Fibroblast of lung (primary cell): ENCODE measurements at regions not wholly inside any gene's neighbourhood (a gene's known extent, or its start where the extent isn't known, plus 50 kb on each side); places are given as distances from the start of the nearest gene placed in this dataset.
"Not testable (repeated sequence)": the region's sequence is repeated elsewhere in the genome, so short reads cannot be mapped to it uniquely, and the experiment has no call there.

Source experiments
- DNase-seq, 2 donors: peaks; one replicate each; pipeline versions ENCODE4 v3.0.0 to v3.0.0-alpha.2; 2010; ENCODE audit warnings: low read depth in 2 of 2
- H2AFZ ChIP-seq: 2 replicates; pipeline ENCODE4 v1.5.1; 2012; ENCODE audit warnings: low read length, control low read depth, inconsistent platforms
- H3K27ac ChIP-seq: 2 replicates; pipeline ENCODE4 v1.5.1; 2011; ENCODE audit warnings: low read length, control low read depth; ENCODE audit not compliant: insufficient read depth
- H3K27me3 ChIP-seq: 2 replicates; pipeline ENCODE4 v1.5.1; 2011; ENCODE audit warnings: mild to moderate bottlenecking, low read length; ENCODE audit not compliant: control insufficient read depth, insufficient read depth
- H3K36me3 ChIP-seq: 2 replicates; pipeline ENCODE4 v1.5.1; 2011; ENCODE audit warnings: low read length; ENCODE audit not compliant: control insufficient read depth, insufficient read depth
- H3K4me1 ChIP-seq: 2 replicates; pipeline ENCODE4 v1.5.1; 2011; ENCODE audit warnings: low read length; ENCODE audit not compliant: control insufficient read depth, insufficient read depth; ENCODE audit errors: extremely low read depth
- H3K4me2 ChIP-seq: 2 replicates; pipeline ENCODE4 v1.5.1; 2011; ENCODE audit warnings: low read length, control low read depth; ENCODE audit not compliant: insufficient read depth; ENCODE audit errors: extremely low read depth
- H3K4me3 ChIP-seq, 4 experiments: fragments of 200-600 bp in 1 of 4; sonication (generic) in 1 of 4; replicated peaks in 1 of 4; 2 replicates each; pipeline ENCODE4 v1.5.1; 2011 to 2016; ENCODE audit warnings: low read length in 4 of 4, low read depth in 3 of 4, mild to moderate bottlenecking in 3 of 4, control low read depth in 2 of 4, inconsistent platforms in 1 of 4, mixed read lengths in 1 of 4; ENCODE audit not compliant: insufficient read depth in 1 of 4; ENCODE audit errors: control extremely low read depth in 1 of 4
- H3K79me2 ChIP-seq: 2 replicates; pipeline ENCODE4 v1.5.1; 2012; ENCODE audit warnings: mild to moderate bottlenecking, low read length, inconsistent platforms; ENCODE audit not compliant: control insufficient read depth, insufficient read depth
- H3K9ac ChIP-seq: 2 replicates; pipeline ENCODE4 v1.5.1; 2011; ENCODE audit warnings: mild to moderate bottlenecking, low read length, control low read depth; ENCODE audit not compliant: insufficient read depth
- H3K9me3 ChIP-seq: 2 replicates; pipeline ENCODE4 v1.5.1; 2012; ENCODE audit warnings: low read depth, low read length; ENCODE audit not compliant: control insufficient read depth, insufficient read depth
- H4K20me1 ChIP-seq: 2 replicates; pipeline ENCODE4 v1.5.1; 2011; ENCODE audit warnings: low read length; ENCODE audit not compliant: control insufficient read depth, insufficient read depth; ENCODE audit errors: extremely low read depth
- CTCF ChIP-seq, 2 donors: IDR thresholded peaks in 1 of 2; conservative IDR thresholded peaks in 1 of 2; 1 replicate in 1 of 2; 2 replicates in 1 of 2; pipeline ENCODE4 v1.5.1; 2011 to 2012; ENCODE audit warnings: low read length in 2 of 2, control low read depth in 1 of 2, inconsistent platforms in 1 of 2, low read depth in 1 of 2, mild to moderate bottlenecking in 1 of 2
- EZH2 ChIP-seq: IDR thresholded peaks from 2 replicates; pipeline ENCODE4 v1.5.1; 2012; ENCODE audit warnings: low read length, control low read depth, mild to moderate bottlenecking; ENCODE audit errors: missing control alignments

GRCh38 chrX:13955975-13956374 lies 73.7 kb downstream of the GEMIN8 start:
- no peak for DNase-seq
- no peak overlapping the region for H3K9ac ChIP-seq
- no peaks in the 10 kb centered on the region for H4K20me1 ChIP-seq
- no peaks in the 10 kb centered on the region for H3K79me2 ChIP-seq
- H3K4me2 ChIP-seq, result no peak overlapping the region
- no peak overlapping the region for H3K4me3 ChIP-seq
- no peaks in the 10 kb centered on the region for H3K36me3 ChIP-seq
- no peak overlapping the region for H2AFZ ChIP-seq
- no peak for TF ChIP-seq EZH2
- TF ChIP-seq CTCF (conservative IDR thresholded peaks at IDR 0.05 in 1 of 2, IDR thresholded peaks at IDR 0.05 in 1 of 2; ENCODE audit: low read depth in 1 of 2, low read length in 2 of 2), result no peak
- no peaks in the 10 kb centered on the region for H3K4me1 ChIP-seq
- H3K27me3 ChIP-seq, result no peaks in the 10 kb centered on the region
- H3K9me3 ChIP-seq, result no peaks in the 10 kb centered on the region
- H3K27ac ChIP-seq, result no peak overlapping the region

DNA sequence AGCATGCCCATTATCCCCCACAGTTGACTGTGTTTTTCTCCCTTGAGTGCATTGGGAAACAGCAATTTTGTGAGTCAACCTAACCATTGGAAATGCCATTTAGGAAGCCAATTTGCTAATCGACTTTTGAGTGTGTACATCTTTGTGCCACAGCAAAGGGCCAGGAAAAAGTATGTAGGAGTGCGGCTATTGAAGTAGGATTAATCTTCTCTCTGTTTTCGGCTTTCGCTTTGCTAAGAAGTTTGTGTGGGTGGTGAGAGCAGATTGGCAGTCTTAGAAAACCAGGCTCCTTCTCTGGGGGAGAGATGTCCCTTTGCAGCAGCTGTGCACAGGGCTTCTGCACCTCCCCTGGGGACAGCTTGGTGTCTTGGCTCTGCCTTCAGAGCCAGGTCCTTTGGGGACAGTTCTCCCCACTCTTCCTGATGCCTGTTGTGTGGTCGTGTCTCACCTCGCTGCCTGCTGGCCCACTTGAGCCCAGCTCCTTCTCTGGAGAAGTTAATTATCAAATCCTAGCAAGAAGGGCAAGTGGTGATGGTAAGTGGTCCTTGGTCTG lies 74.5 kb downstream of the GEMIN8 start:
- Histone ChIP-seq H3K4me2 (no peak overlapping the region), H3K79me2 (no peaks in the 10 kb centered on the region), H3K27ac (no peak overlapping the region), H3K4me1 (no peaks in the 10 kb centered on the region), H3K4me3 (no peak overlapping the region), H3K9ac (no peak overlapping the region), H3K27me3 (no peaks in the 10 kb centered on the region), H3K36me3 (no peaks in the 10 kb centered on the region), H2AFZ (no peak overlapping the region), H3K9me3 (no peaks in the 10 kb centered on the region), H4K20me1 (no peaks in the 10 kb centered on the region)
- TF ChIP-seq EZH2 (no peak), CTCF (conservative IDR thresholded peaks at IDR 0.05 in 1 of 2, IDR thresholded peaks at IDR 0.05 in 1 of 2; ENCODE audit: low read depth in 1 of 2, low read length in 2 of 2) (no peak)
- DNase-seq, result no peak

DNA sequence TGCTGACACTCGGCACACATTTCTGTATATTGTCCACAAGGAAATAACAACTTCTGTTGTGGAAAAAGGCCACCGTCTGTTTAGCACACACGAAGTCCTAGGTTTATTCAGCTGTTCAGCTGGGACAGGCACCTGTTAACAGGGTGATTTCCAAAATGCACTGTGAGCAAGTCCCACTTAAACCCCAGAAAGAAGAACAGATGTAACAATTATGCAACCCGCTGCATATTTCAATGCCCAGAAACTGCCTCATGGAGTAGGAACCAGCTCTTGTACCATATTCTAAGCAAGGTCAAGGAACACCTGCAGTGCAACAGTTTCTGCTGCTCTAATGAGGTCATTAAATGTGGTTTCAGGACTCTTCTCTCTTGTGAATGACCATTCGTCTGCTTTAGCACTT lies 77.1 kb downstream of the GEMIN8 start:
- no peaks in the 10 kb centered on the region for H3K9me3 ChIP-seq
- TF ChIP-seq CTCF (conservative IDR thresholded peaks at IDR 0.05 in 1 of 2, IDR thresholded peaks at IDR 0.05 in 1 of 2; ENCODE audit: low read depth in 1 of 2, low read length in 2 of 2), result no peak
- no peak for TF ChIP-seq EZH2
- H3K79me2 ChIP-seq, result no peaks in the 10 kb centered on the region
- H3K4me1 ChIP-seq, result no peaks in the 10 kb centered on the region
- no peaks in the 10 kb centered on the region for H4K20me1 ChIP-seq
- H3K4me3 ChIP-seq, result no peak overlapping the region
- DNase-seq, result no peak
- no peak overlapping the region for H3K9ac ChIP-seq
- H2AFZ ChIP-seq, result no peak overlapping the region
- no peaks in the 10 kb centered on the region for H3K36me3 ChIP-seq
- no peak overlapping the region for H3K27ac ChIP-seq
- H3K4me2 ChIP-seq, result no peak overlapping the region
- no peaks in the 10 kb centered on the region for H3K27me3 ChIP-seq

DNA sequence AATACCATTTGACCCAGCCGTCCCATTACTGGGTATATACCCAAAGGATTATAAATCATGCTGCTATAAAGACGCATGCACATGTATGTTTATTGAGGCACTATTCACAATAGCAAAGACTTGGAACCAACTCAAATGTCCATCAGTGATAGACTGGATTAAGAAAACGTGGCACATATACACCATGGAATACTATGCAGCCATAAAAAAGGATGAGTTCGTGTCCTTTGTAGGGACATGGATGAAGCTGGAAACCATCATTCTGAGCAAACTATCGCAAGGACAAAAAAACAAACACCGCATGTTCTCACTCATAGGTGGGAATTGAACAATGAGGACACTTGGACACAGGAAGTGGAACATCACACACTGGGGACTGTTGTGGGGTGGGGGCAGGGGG lies 83.5 kb downstream of the GEMIN8 start:
- H4K20me1 ChIP-seq, H3K4me1 ChIP-seq, DNase-seq, H3K4me3 ChIP-seq, H3K79me2 ChIP-seq, H3K36me3 ChIP-seq, H3K4me2 ChIP-seq, H3K9me3 ChIP-seq, H3K27ac ChIP-seq, H3K9ac ChIP-seq, H2AFZ ChIP-seq, H3K27me3 ChIP-seq: not testable (repeated sequence)

DNA sequence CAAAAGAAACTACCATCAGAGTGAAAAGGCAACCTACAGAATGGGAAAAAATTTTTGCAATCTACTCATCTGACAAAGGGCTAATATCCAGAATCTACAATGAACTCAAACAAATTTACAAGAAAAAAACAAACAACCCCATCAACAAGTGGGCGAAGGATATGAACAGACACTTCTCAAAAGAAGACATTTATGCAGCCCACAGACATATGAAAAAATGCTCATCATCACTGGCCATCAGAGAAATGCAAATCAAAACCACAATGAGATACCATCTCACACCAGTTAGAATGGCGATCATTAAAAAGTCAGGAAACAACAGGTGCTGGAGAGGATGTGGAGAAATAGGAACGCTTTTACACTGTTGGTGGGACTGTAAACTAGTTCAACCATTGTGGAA lies 83.9 kb downstream of the GEMIN8 start:
- not testable (repeated sequence) for H3K9me3 ChIP-seq, H3K27ac ChIP-seq, H3K4me1 ChIP-seq, H3K4me3 ChIP-seq, H3K4me2 ChIP-seq, H3K9ac ChIP-seq, H4K20me1 ChIP-seq, DNase-seq, H2AFZ ChIP-seq, H3K79me2 ChIP-seq, H3K27me3 ChIP-seq, H3K36me3 ChIP-seq
